GM18520 (cell line): ENCODE measurements at regions not wholly inside any gene's neighbourhood (a gene's known extent, or its start where the extent isn't known, plus 50 kb on each side); places are given as distances from the start of the nearest gene placed in this dataset.

ENCODE experiments used
- ATAC-seq: cut with Tn5 transposase; IDR thresholded peaks from one replicate; pipeline ENCODE4 v1.9.1; 2021; ENCODE audit not compliant: unreplicated experiment

GRCh38 chr4:135605076-135605475 lies 1403.5 kb upstream of the PABPC4L start:
- ATAC-seq: no peak

GRCh38 chr4:135604531-135604930 lies 1402.9 kb upstream of the PABPC4L start:
- no peak for ATAC-seq

GRCh38 chr4:135601351-135601750 lies 1399.8 kb upstream of the PABPC4L start:
- no peak for ATAC-seq

- ATAC-seq: no peak
These were observed 1396.6 kb upstream of the PABPC4L start for GRCh38 chr4:135598151-135598550.

GRCh38 chr4:135594521-135594920 lies 1392.9 kb upstream of the PABPC4L start:
- ATAC-seq: no peak

- ATAC-seq: no peak
These were observed 1373.5 kb upstream of the PABPC4L start for GRCh38 chr4:135575041-135575440.

GRCh38 chr4:135573251-135573650 lies 1371.7 kb upstream of the PABPC4L start:
- ATAC-seq: no peak

GRCh38 chr4:135564090-135564489 lies 1362.5 kb upstream of the PABPC4L start:
- ATAC-seq: no peak

- ATAC-seq: no peak
These were observed 1351.6 kb upstream of the PABPC4L start for GRCh38 chr4:135553213-135553612.

- no peak for ATAC-seq
These were observed 1350.5 kb upstream of the PABPC4L start for GRCh38 chr4:135552131-135552530.

- ATAC-seq: no peak
These were observed 1347.1 kb upstream of the PABPC4L start for GRCh38 chr4:135548711-135549110.

- ATAC-seq: no peak
These were observed 1344.2 kb upstream of the PABPC4L start for GRCh38 chr4:135545616-135546317.

GRCh38 chr4:135538698-135539097 lies 1337.1 kb upstream of the PABPC4L start:
- ATAC-seq: no peak

GRCh38 chr4:135533053-135533452 lies 1331.5 kb upstream of the PABPC4L start:
- ATAC-seq: no peak

GRCh38 chr4:135532132-135532531 lies 1330.5 kb upstream of the PABPC4L start:
- no peak for ATAC-seq

GRCh38 chr4:135515295-135515694 lies 1313.7 kb upstream of the PABPC4L start:
- no peak for ATAC-seq

GRCh38 chr4:135510582-135510981 lies 1309.0 kb upstream of the PABPC4L start:
- no peak for ATAC-seq

GRCh38 chr4:135508006-135508714 lies 1306.6 kb upstream of the PABPC4L start:
- no peak for ATAC-seq

GRCh38 chr4:135497563-135498152 lies 1296.1 kb upstream of the PABPC4L start:
- no peak for ATAC-seq

- no peak for ATAC-seq
These were observed 1290.8 kb upstream of the PABPC4L start for GRCh38 chr4:135492439-135492838.

GRCh38 chr4:135485371-135485770 lies 1283.8 kb upstream of the PABPC4L start:
- no peak for ATAC-seq

- no peak for ATAC-seq
These were observed 1274.7 kb upstream of the PABPC4L start for GRCh38 chr4:135476272-135476671.
